ENCODE measurements at regions not wholly inside any gene's neighbourhood (a gene's known extent, or its start where the extent isn't known, plus 50 kb on each side); places are given as distances from the start of the nearest gene placed in this dataset.

DNA sequence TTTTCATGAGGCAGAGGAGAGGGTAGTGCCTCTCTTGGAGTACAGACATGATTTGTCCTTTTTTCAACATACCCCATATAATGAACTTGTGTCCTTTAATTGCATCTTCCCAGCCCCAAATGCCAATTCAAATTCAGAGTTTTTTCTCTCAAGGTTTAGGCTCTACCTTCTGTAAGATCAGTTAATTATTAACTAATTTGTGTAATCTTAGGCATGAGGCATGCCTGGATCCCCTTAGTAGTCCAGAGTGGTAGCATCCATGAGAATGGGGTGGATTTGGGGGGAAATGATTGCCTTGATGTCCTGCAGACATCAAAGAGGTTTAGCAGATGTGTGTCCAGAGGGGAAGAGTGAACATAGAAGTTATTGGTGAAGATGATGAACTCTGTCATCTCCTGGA lies 533.3 kb downstream of the LRRC70 start:
- Histone ChIP-seq H3K36me3 (ENCODE audit: control insufficient read depth, insufficient read depth, low read length) (no peaks in the 10 kb centered on the region), H3K4me3 (ENCODE audit: low read depth, low read length) (no peak overlapping the region), H3K4me1 (no peaks in the 10 kb centered on the region), H3K27me3 (ENCODE audit: control insufficient read depth, insufficient read depth, low read length) (no peaks in the 10 kb centered on the region), H3K9me3 (ENCODE audit: control insufficient read depth, low read length) (no peaks in the 10 kb centered on the region), H3K9ac (no peak overlapping the region), H3K4me2 (ENCODE audit: low read length) (no peak overlapping the region), H3K79me2 (no peaks in the 10 kb centered on the region), H3K27ac (no peak overlapping the region), H2AFZ (no peak overlapping the region)
- TF ChIP-seq, protein P1, sequence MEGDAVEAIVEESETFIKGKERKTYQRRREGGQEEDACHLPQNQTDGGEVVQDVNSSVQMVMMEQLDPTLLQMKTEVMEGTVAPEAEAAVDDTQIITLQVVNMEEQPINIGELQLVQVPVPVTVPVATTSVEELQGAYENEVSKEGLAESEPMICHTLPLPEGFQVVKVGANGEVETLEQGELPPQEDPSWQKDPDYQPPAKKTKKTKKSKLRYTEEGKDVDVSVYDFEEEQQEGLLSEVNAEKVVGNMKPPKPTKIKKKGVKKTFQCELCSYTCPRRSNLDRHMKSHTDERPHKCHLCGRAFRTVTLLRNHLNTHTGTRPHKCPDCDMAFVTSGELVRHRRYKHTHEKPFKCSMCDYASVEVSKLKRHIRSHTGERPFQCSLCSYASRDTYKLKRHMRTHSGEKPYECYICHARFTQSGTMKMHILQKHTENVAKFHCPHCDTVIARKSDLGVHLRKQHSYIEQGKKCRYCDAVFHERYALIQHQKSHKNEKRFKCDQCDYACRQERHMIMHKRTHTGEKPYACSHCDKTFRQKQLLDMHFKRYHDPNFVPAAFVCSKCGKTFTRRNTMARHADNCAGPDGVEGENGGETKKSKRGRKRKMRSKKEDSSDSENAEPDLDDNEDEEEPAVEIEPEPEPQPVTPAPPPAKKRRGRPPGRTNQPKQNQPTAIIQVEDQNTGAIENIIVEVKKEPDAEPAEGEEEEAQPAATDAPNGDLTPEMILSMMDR (IDR thresholded peaks at IDR 0.05) = no peak

DNA sequence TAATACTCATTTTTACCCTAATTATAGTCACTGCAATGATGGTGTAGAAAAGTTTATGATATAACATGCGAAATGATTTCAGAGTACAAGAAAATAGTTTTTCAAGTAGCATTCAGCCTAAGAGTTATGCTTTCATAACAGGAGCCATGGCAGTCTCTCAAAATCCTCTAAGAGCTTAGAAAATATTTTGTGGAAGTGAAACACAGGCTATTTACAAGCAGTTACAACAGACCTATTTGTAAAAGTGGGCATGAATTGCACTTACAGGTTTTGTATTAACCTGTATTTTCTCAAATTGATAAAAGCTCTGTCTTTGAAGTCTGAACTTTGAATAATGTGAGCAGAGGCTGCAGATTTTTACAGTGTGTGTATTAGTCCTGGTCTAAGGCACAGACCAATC lies 523.3 kb downstream of the LRRC70 start:
- Histone ChIP-seq H3K9me3 (ENCODE audit: control insufficient read depth, low read length) (no peaks in the 10 kb centered on the region), H2AFZ (no peak overlapping the region), H3K36me3 (ENCODE audit: control insufficient read depth, insufficient read depth, low read length) (no peaks in the 10 kb centered on the region), H3K79me2 (no peaks in the 10 kb centered on the region), H3K9ac (no peak overlapping the region), H3K4me2 (ENCODE audit: low read length) (no peak overlapping the region), H3K27ac (no peak overlapping the region), H3K27me3 (ENCODE audit: control insufficient read depth, insufficient read depth, low read length) (no peaks in the 10 kb centered on the region), H3K4me3 (ENCODE audit: low read depth, low read length) (no peak overlapping the region), H3K4me1 (no peaks in the 10 kb centered on the region)
- TF ChIP-seq, protein P1 (IDR thresholded peaks at IDR 0.05) = no peak

DNA sequence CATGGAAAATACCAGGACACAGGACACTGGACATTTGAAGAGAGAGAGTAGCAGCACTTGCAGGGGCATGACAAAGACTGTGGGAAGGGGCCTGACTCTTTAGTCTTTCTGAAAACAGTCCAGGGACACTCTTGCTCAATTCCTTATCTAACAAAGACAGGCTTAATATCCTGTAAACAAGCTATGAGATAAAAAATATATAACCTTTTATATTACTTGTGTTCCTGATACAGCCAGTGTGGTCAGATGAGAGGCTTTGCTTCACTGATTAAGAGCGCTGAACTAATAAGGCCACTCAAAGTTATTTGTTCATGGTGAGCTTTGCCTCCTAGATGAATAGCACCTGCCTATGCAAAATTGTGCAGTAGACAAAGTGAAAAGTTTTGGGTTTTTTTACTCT lies 518.7 kb downstream of the LRRC70 start:
- no peak overlapping the region for H3K4me2 ChIP-seq (ENCODE audit: low read length)
- H2AFZ ChIP-seq = no peak overlapping the region
- TF ChIP-seq, protein P1 (IDR thresholded peaks at IDR 0.05) = no peak
- no peak overlapping the region for H3K9ac ChIP-seq
- H3K27me3 ChIP-seq (ENCODE audit: control insufficient read depth, insufficient read depth, low read length) = no peaks in the 10 kb centered on the region
- H3K27ac ChIP-seq = no peak overlapping the region
- H3K79me2 ChIP-seq = no peaks in the 10 kb centered on the region
- no peak overlapping the region for H3K4me3 ChIP-seq (ENCODE audit: low read depth, low read length)
- no peaks in the 10 kb centered on the region for H3K9me3 ChIP-seq (ENCODE audit: control insufficient read depth, low read length)
- no peaks in the 10 kb centered on the region for H3K4me1 ChIP-seq
- H3K36me3 ChIP-seq (ENCODE audit: control insufficient read depth, insufficient read depth, low read length) = no peaks in the 10 kb centered on the region

DNA sequence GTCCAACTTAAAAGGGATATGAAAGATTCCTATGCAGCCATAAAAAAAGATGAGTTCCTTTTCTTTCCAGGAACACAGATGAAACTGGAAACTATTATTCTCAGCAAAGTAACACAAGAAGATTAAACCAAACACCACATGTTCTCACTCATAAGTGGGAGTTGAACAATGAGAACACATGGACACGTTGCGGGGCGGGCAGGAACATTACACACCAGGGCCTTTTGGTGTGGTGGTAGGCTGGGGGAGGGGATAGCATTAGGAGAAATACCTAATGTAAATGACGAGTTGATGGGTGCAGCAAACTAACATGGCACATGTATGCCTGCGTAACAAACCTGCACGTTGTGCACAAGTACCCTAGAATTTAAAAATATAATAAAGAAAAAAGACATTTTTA lies 516.1 kb downstream of the LRRC70 start:
- Histone ChIP-seq H3K79me2 (no peaks in the 10 kb centered on the region), H3K4me1 (no peaks in the 10 kb centered on the region), H3K27ac (no peak overlapping the region), H3K36me3 (ENCODE audit: control insufficient read depth, insufficient read depth, low read length) (no peaks in the 10 kb centered on the region), H3K9ac (no peak overlapping the region), H3K9me3 (ENCODE audit: control insufficient read depth, low read length) (no peaks in the 10 kb centered on the region), H3K4me2 (ENCODE audit: low read length) (no peak overlapping the region), H2AFZ (no peak overlapping the region), H3K4me3 (ENCODE audit: low read depth, low read length) (no peak overlapping the region), H3K27me3 (ENCODE audit: control insufficient read depth, insufficient read depth, low read length) (no peaks in the 10 kb centered on the region)
- TF ChIP-seq, protein P1 (IDR thresholded peaks at IDR 0.05) = no peak

DNA sequence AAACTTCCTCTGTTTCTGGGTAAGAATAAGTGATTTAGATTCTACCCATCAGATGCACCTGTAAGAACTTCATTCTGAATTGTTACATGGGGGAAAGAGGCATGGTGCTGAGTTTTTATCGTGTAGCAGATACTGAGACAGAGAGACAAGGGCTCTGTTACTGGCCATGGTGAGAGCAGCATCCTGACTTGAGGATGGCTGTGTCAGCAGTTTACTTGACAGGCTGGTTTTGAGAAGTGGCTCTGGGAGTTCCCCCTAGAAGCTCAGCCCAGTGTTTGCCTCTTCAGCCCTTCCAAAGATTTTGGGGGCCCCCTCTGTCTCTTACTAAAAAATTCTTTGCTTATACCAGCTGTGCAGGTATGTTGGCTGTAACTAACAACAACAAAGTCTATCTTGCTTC lies 510.5 kb downstream of the LRRC70 start:
- H3K9me3 ChIP-seq (ENCODE audit: control insufficient read depth, low read length) = no peaks in the 10 kb centered on the region
- no peak overlapping the region for H2AFZ ChIP-seq
- H3K9ac ChIP-seq = no peak overlapping the region
- TF ChIP-seq, protein P1 (IDR thresholded peaks at IDR 0.05) = no peak
- H3K36me3 ChIP-seq (ENCODE audit: control insufficient read depth, insufficient read depth, low read length) = no peaks in the 10 kb centered on the region
- no peaks in the 10 kb centered on the region for H3K4me1 ChIP-seq
- no peak overlapping the region for H3K4me2 ChIP-seq (ENCODE audit: low read length)
- H3K27ac ChIP-seq = no peak overlapping the region
- H3K79me2 ChIP-seq = no peaks in the 10 kb centered on the region
- H3K4me3 ChIP-seq (ENCODE audit: low read depth, low read length) = no peak overlapping the region
- H3K27me3 ChIP-seq (ENCODE audit: control insufficient read depth, insufficient read depth, low read length) = no peaks in the 10 kb centered on the region

Measured in parathyroid adenoma (tissue), 2 donors.